Right kidney (tissue), 1 donor: ENCODE measurements at regions not wholly inside any gene's neighbourhood (a gene's known extent, or its start where the extent isn't known, plus 50 kb on each side); places are given as distances from the start of the nearest gene placed in this dataset.
"Not testable (repeated sequence)": the region's sequence is repeated elsewhere in the genome, so short reads cannot be mapped to it uniquely, and the experiment has no call there.

ENCODE experiments used
- DNase-seq: peaks from one replicate; pipeline ENCODE4 v3.0.0-alpha.2; 2016

- no peak for DNase-seq
Measured at GRCh38 chr19:27734496-27735220, 1478.3 kb downstream of the UQCRFS1 start.

- DNase-seq = no peak
Measured at GRCh38 chr19:27733551-27734266, 1479.2 kb downstream of the UQCRFS1 start.

- no peak for DNase-seq
Measured at GRCh38 chr19:27729332-27729731, 1483.6 kb downstream of the UQCRFS1 start.

GRCh38 chr19:27722625-27723024 lies 1490.3 kb downstream of the UQCRFS1 start:
- DNase-seq = no peak

GRCh38 chr19:27720155-27720554 lies 1492.8 kb downstream of the UQCRFS1 start:
- no peak for DNase-seq

GRCh38 chr19:27719034-27719433 lies 1493.9 kb downstream of the UQCRFS1 start:
- DNase-seq = no peak

GRCh38 chr19:27718234-27718633 lies 1494.7 kb downstream of the UQCRFS1 start:
- no peak for DNase-seq

GRCh38 chr19:27717825-27718224 lies 1495.1 kb downstream of the UQCRFS1 start:
- DNase-seq = no peak

GRCh38 chr19:27716922-27717321 lies 1496.0 kb downstream of the UQCRFS1 start:
- DNase-seq = no peak

GRCh38 chr19:27714857-27715256 lies 1498.1 kb downstream of the UQCRFS1 start:
- DNase-seq = no peak

- DNase-seq = no peak
Measured at GRCh38 chr19:27709496-27709895, 1503.5 kb downstream of the UQCRFS1 start.

- DNase-seq = not testable (repeated sequence)
Measured at GRCh38 chr19:27708986-27709385, 1504.0 kb downstream of the UQCRFS1 start.

- not testable (repeated sequence) for DNase-seq
Measured at GRCh38 chr19:27707026-27707425, 1505.9 kb downstream of the UQCRFS1 start.

- DNase-seq = no peak
Measured at GRCh38 chr19:27705896-27706295, 1507.1 kb downstream of the UQCRFS1 start.

GRCh38 chr19:27694361-27695055 lies 1518.4 kb downstream of the UQCRFS1 start:
- DNase-seq = no peak

- no peak for DNase-seq
Measured at GRCh38 chr19:27691991-27692390, 1521.0 kb downstream of the UQCRFS1 start.

- no peak for DNase-seq
Measured at GRCh38 chr19:27689734-27690241, 1523.2 kb downstream of the UQCRFS1 start.

GRCh38 chr19:27684293-27684692 lies 1528.7 kb downstream of the UQCRFS1 start:
- DNase-seq = no peak

GRCh38 chr19:27681972-27682371 lies 1531.0 kb downstream of the UQCRFS1 start:
- no peak for DNase-seq

GRCh38 chr19:27679905-27680304 lies 1533.0 kb downstream of the UQCRFS1 start:
- DNase-seq = no peak

- DNase-seq = no peak
Measured at GRCh38 chr19:27679399-27679798, 1533.6 kb downstream of the UQCRFS1 start.

- no peak for DNase-seq
Measured at GRCh38 chr19:27676877-27677276, 1536.1 kb downstream of the UQCRFS1 start.

- DNase-seq = no peak
Measured at GRCh38 chr19:27676334-27676733, 1536.6 kb downstream of the UQCRFS1 start.
